T-helper 1 cell (primary cell): ENCODE measurements at regions not wholly inside any gene's neighbourhood (a gene's known extent, or its start where the extent isn't known, plus 50 kb on each side); places are given as distances from the start of the nearest gene placed in this dataset.
"Not testable (repeated sequence)": the region's sequence is repeated elsewhere in the genome, so short reads cannot be mapped to it uniquely, and the experiment has no call there.

ENCODE experiments used
- DNase-seq, 5 donors: peaks; one replicate each; pipeline ENCODE4 v3.0.0-alpha.2; 2012 to 2020

- no peak for DNase-seq
These were observed 200.1 kb upstream of the NRG3 start for GRCh38 chr10:81674941-81675340.

- DNase-seq, result no peak
These were observed 195.7 kb upstream of the NRG3 start for GRCh38 chr10:81679291-81679690.

GRCh38 chr10:81680359-81680758, 194.6 kb upstream of the NRG3 start:
- no peak for DNase-seq

GRCh38 chr10:81688459-81688858, 186.5 kb upstream of the NRG3 start:
- no peak for DNase-seq

GRCh38 chr10:81696609-81697388, 178.2 kb upstream of the NRG3 start:
- no peak for DNase-seq

GRCh38 chr10:81704596-81704995, 170.4 kb upstream of the NRG3 start:
- DNase-seq, result no peak

GRCh38 chr10:81708416-81708815, 166.6 kb upstream of the NRG3 start:
- no peak for DNase-seq

GRCh38 chr10:81708929-81709328, 166.1 kb upstream of the NRG3 start:
- DNase-seq, result no peak

GRCh38 chr10:81722399-81722798, 152.6 kb upstream of the NRG3 start:
- no peak for DNase-seq

- no peak for DNase-seq
These were observed 150.6 kb upstream of the NRG3 start for GRCh38 chr10:81724431-81724830.

GRCh38 chr10:81725851-81726250, 149.1 kb upstream of the NRG3 start:
- no peak for DNase-seq

GRCh38 chr10:81728692-81729091, 146.3 kb upstream of the NRG3 start:
- DNase-seq, result no peak

- no peak for DNase-seq
These were observed 144.1 kb upstream of the NRG3 start for GRCh38 chr10:81730891-81731290.

GRCh38 chr10:81733542-81733941, 141.5 kb upstream of the NRG3 start:
- no peak for DNase-seq

- DNase-seq, result not testable (repeated sequence)
These were observed 139.8 kb upstream of the NRG3 start for GRCh38 chr10:81735167-81735566.

- DNase-seq, result no peak
These were observed 115.9 kb upstream of the NRG3 start for GRCh38 chr10:81759111-81759510.

GRCh38 chr10:81784111-81784597, 90.8 kb upstream of the NRG3 start:
- DNase-seq, result no peak

- DNase-seq, result no peak
These were observed 82.3 kb upstream of the NRG3 start for GRCh38 chr10:81792729-81793128.

GRCh38 chr10:81806842-81807241, 68.2 kb upstream of the NRG3 start:
- no peak for DNase-seq

GRCh38 chr10:81814842-81815241, 60.2 kb upstream of the NRG3 start:
- no peak for DNase-seq

- DNase-seq, result no peak
These were observed 57.3 kb upstream of the NRG3 start for GRCh38 chr10:81817596-81818170.

- no peak for DNase-seq
These were observed 54.6 kb upstream of the NRG3 start for GRCh38 chr10:81820418-81820817.
